ENCODE measurements at regions not wholly inside any gene's neighbourhood (a gene's known extent, or its start where the extent isn't known, plus 50 kb on each side); places are given as distances from the start of the nearest gene placed in this dataset.

- TF ChIP-seq CTCF (IDR thresholded peaks at IDR 0.05; ENCODE audit: low read length) (no peak), EZH2 (IDR thresholded peaks at IDR 0.05; ENCODE audit: borderline replicate concordance, low read length) (no peak)
Measured at GRCh38 chr1:68329096-68329835, 96.9 kb upstream of the WLS start.

Data from OCI-LY1 (cell line).